ENCODE measurements at regions not wholly inside any gene's neighbourhood (a gene's known extent, or its start where the extent isn't known, plus 50 kb on each side); places are given as distances from the start of the nearest gene placed in this dataset.

GRCh38 chr2:20551260-20551944, 99.5 kb downstream of the HS1BP3 start:
- no peak for TF ChIP-seq BRCA1 (IDR thresholded peaks at IDR 0.05; ENCODE audit: low read depth, low read length)
- TF ChIP-seq CBX8 (IDR thresholded peaks at IDR 0.05; ENCODE audit: borderline replicate concordance, low read depth, low read length) = no peak
- no peak for TF ChIP-seq SRF (IDR thresholded peaks at IDR 0.05; ENCODE audit: low read depth, low read length)
- TF ChIP-seq CREB1 (IDR thresholded peaks at IDR 0.05) = no peak
- no peak for TF ChIP-seq CBX5 (IDR thresholded peaks at IDR 0.05; ENCODE audit: low read depth, low read length)
- no peak for TF ChIP-seq JUND (IDR thresholded peaks at IDR 0.05; ENCODE audit: low read length)
- Histone ChIP-seq H4K8ac (ENCODE audit: extremely low read depth, insufficient read depth, low read length) (no peak overlapping the region), H2BK20ac (ENCODE audit: low read length) (no peak overlapping the region), H2BK5ac (ENCODE audit: low read depth, low read length) (no peak overlapping the region), H3K4me3 (ENCODE audit: extremely low read depth in 1 of 4, insufficient read depth in 2 of 4, low read depth in 3 of 4, low read length in 4 of 4) (no peak overlapping the region), H2BK15ac (ENCODE audit: low read length) (no peak overlapping the region), H4K20me1 (replicated peaks in 1 of 2; ENCODE audit: control insufficient read depth in 1 of 2, insufficient read depth in 2 of 2, low read length in 2 of 2) (no peaks in the 10 kb centered on the region), H2AFZ (ENCODE audit: low read length) (no peak overlapping the region; the same call in 1 of the 2 replicates), H3K4ac (replicated peaks; ENCODE audit: insufficient read length, low read depth, low read length) (no peak overlapping the region), H3K9me3 (ENCODE audit: insufficient read depth in 2 of 2, low read depth in 1 of 2, low read length in 1 of 2) (no peaks in the 10 kb centered on the region), H4K91ac (replicated peaks; ENCODE audit: insufficient read length, low read length) (no peak overlapping the region), H3K9ac (replicated peaks in 1 of 4; ENCODE audit: extremely low read depth in 1 of 4, low read depth in 3 of 4, low read length in 3 of 4) (no peak overlapping the region), H3K36me3 (ENCODE audit: control insufficient read depth in 2 of 4, insufficient read depth in 4 of 4, low read length in 3 of 4) (no peaks in the 10 kb centered on the region), H3K27me3 (replicated peaks in 1 of 4; ENCODE audit: control insufficient read depth in 3 of 4, extremely low read depth in 1 of 4, insufficient read depth in 3 of 4, low read length in 3 of 4) (no peaks in the 10 kb centered on the region; a peak in 1 of 7 replicates), H3K79me1 (ENCODE audit: low read depth, low read length) (no peaks in the 10 kb centered on the region), H3K56ac (replicated peaks; ENCODE audit: insufficient read length, low read depth, low read length) (no peak overlapping the region), H4K5ac (ENCODE audit: insufficient read length, low read depth, low read length) (no peak overlapping the region), H2BK120ac (replicated peaks; ENCODE audit: low read depth, low read length) (no peak overlapping the region), H3K79me2 (ENCODE audit: control insufficient read depth in 1 of 2, insufficient read depth in 2 of 2, low read length in 2 of 2) (no peaks in the 10 kb centered on the region), H3K14ac (ENCODE audit: insufficient read length) (no peak overlapping the region), H3K23ac (ENCODE audit: insufficient read length) (no peak overlapping the region), H3K23me2 (ENCODE audit: low read depth, low read length) (no peaks in the 10 kb centered on the region), H3K18ac (ENCODE audit: extremely low read depth, low read length) (no peak overlapping the region), H2AK5ac (ENCODE audit: low read depth, low read length) (no peak overlapping the region), H3K4me1 (replicated peaks in 1 of 4; ENCODE audit: control insufficient read depth in 3 of 4, insufficient read depth in 4 of 4, low read length in 3 of 4) (no peaks in the 10 kb centered on the region), H3K27ac (ENCODE audit: low read depth, low read length) (no peak overlapping the region), H2BK12ac (ENCODE audit: low read depth, low read length) (no peak overlapping the region), H3K4me2 (ENCODE audit: insufficient read depth in 1 of 2, low read depth in 2 of 2, low read length in 2 of 2) (no peak overlapping the region)
- 82% methylated on average over 9 of the region's 9 CpGs; no CpG with 5 or more reads in 1 of the 2 experiments for WGBS, 2 experiments (ENCODE audit: extremely low coverage in 1 of 2, insufficient coverage in 1 of 2, insufficient read length in 1 of 2, insufficient replicate concordance in 2 of 2, low coverage in 1 of 2, low lambda C conversion rate in 2 of 2, missing lambda C conversion rate in 1 of 2)
- FAIRE-seq (no peak), DNase-seq (ENCODE audit: low read depth in 1 of 2, low spot score in 2 of 2) (no peak)
- CTCF ChIA-PET (ENCODE audit: partially characterized antibody) = interaction anchor here (0.6 to 1.9 kb wide), 8 partner anchors 11 to 140 kb away, joined by 3 to 9 read pairs (median 4); no protein-coding TSS in a partner anchor
- POLR2A ChIA-PET (ENCODE audit: partially characterized antibody) = no interaction called here
